ENCODE measurements at regions not wholly inside any gene's neighbourhood (a gene's known extent, or its start where the extent isn't known, plus 50 kb on each side); places are given as distances from the start of the nearest gene placed in this dataset.

DNA sequence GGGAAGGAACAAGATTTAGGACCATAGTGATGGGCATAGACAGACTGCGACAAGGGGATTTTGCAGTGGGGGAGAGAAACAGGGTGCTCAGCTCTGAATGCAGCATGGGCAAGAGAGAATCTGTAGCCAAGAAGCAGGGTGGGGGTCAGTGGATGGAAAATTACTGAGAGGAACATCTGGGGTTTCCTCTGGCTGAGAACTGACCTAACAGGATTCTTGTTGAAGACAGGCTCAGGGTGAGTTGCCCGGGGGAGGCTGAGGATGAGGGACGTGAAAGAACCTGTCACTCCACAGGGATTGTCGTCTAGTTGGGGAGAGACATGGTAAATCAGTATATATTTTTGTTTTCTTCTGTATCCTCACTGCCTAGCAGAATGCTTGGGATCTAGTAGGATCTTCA, 118.7 kb upstream of the PEG3 start:
- TF ChIP-seq, protein P1, sequence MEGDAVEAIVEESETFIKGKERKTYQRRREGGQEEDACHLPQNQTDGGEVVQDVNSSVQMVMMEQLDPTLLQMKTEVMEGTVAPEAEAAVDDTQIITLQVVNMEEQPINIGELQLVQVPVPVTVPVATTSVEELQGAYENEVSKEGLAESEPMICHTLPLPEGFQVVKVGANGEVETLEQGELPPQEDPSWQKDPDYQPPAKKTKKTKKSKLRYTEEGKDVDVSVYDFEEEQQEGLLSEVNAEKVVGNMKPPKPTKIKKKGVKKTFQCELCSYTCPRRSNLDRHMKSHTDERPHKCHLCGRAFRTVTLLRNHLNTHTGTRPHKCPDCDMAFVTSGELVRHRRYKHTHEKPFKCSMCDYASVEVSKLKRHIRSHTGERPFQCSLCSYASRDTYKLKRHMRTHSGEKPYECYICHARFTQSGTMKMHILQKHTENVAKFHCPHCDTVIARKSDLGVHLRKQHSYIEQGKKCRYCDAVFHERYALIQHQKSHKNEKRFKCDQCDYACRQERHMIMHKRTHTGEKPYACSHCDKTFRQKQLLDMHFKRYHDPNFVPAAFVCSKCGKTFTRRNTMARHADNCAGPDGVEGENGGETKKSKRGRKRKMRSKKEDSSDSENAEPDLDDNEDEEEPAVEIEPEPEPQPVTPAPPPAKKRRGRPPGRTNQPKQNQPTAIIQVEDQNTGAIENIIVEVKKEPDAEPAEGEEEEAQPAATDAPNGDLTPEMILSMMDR (IDR thresholded peaks at IDR 0.05; ENCODE audit: insufficient read depth, low read length), result no peak
- TF ChIP-seq GABPA (IDR thresholded peaks at IDR 0.05; ENCODE audit: low read depth), result no peak
